OCI-LY7 (cell line): ENCODE measurements at regions not wholly inside any gene's neighbourhood (a gene's known extent, or its start where the extent isn't known, plus 50 kb on each side); places are given as distances from the start of the nearest gene placed in this dataset.

Experiments used
- EZH2phosphoT487 ChIP-seq: fragments of 200-600 bp; sonication (generic); IDR thresholded peaks from 2 replicates; pipeline ENCODE4 v1.6.1; 2018; ENCODE audit warnings: low read depth, borderline replicate concordance, mild to moderate bottlenecking, mixed run types, antibody characterized with exemption, low read length, moderate library complexity, mixed read lengths
- TF ChIP-seq, protein P1 (sequence below): fragments of 200-600 bp; sonication (generic); conservative IDR thresholded peaks from 2 replicates; pipeline ENCODE4 v1.5.1; 2014; ENCODE audit warnings: mild to moderate bottlenecking, antibody characterized with exemption, low read length, moderate library complexity, mixed read lengths

DNA sequence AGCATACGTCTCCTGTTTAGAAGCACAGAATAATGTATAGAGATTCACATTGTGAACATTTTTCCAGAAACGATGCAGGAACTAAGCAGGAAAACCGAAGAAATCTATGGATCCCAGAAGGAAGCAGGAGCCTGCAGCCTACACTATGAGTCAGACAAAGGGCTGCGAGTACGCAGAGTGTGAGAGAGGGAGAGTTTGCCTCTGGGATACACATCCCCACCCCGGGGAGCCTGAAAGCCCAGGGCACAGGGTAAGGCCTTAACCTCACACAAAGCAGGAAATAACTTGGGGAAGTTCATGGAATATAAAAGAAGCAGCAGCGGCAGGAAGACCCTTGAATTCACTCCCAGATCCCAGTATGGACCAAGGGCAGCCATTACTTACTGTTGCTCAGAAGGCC, 842.1 kb upstream of the MANEA start:
- TF ChIP-seq, protein P1, sequence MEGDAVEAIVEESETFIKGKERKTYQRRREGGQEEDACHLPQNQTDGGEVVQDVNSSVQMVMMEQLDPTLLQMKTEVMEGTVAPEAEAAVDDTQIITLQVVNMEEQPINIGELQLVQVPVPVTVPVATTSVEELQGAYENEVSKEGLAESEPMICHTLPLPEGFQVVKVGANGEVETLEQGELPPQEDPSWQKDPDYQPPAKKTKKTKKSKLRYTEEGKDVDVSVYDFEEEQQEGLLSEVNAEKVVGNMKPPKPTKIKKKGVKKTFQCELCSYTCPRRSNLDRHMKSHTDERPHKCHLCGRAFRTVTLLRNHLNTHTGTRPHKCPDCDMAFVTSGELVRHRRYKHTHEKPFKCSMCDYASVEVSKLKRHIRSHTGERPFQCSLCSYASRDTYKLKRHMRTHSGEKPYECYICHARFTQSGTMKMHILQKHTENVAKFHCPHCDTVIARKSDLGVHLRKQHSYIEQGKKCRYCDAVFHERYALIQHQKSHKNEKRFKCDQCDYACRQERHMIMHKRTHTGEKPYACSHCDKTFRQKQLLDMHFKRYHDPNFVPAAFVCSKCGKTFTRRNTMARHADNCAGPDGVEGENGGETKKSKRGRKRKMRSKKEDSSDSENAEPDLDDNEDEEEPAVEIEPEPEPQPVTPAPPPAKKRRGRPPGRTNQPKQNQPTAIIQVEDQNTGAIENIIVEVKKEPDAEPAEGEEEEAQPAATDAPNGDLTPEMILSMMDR = no peak
- no peak for TF ChIP-seq EZH2phosphoT487
